Breast epithelium (tissue), 4 donors: ENCODE measurements at regions not wholly inside any gene's neighbourhood (a gene's known extent, or its start where the extent isn't known, plus 50 kb on each side); places are given as distances from the start of the nearest gene placed in this dataset.
"Not testable (repeated sequence)": the region's sequence is repeated elsewhere in the genome, so short reads cannot be mapped to it uniquely, and the experiment has no call there.

Experiments used
- DNase-seq, 2 donors: peaks; one replicate each; pipeline ENCODE4 v3.0.0-alpha.2; 2019; ENCODE audit warnings: low spot score in 2 of 2
- H3K27ac ChIP-seq, 2 donors: fragments of 200-600 bp; sonication (generic) in 1 of 2; one replicate each; pipeline ENCODE4 v1.5.1; 2016 to 2019; ENCODE audit warnings: mild to moderate bottlenecking in 1 of 2
- H3K27me3 ChIP-seq, 2 donors: fragments of 200-600 bp; sonication (generic) in 1 of 2; one replicate each; pipeline versions ENCODE4 v1.5.1 to v1.6.0; 2017 to 2019; ENCODE audit warnings: control low read depth in 1 of 2, mild to moderate bottlenecking in 1 of 2
- H3K36me3 ChIP-seq: fragments of 200-600 bp; one replicate; pipeline ENCODE4 v1.5.1; 2019
- H3K4me1 ChIP-seq, 2 donors: fragments of 200-600 bp; sonication (generic); one replicate each; pipeline ENCODE4 v1.5.1; 2016 to 2019; ENCODE audit warnings: control low read depth in 1 of 2
- H3K4me3 ChIP-seq, 3 donors: fragments of 200-600 bp; sonication (generic); 1 replicate in 2 of 3; 2 replicates in 1 of 3; pipeline ENCODE4 v1.5.1; 2016 to 2019; ENCODE audit warnings: mild to moderate bottlenecking in 3 of 3, moderate library complexity in 2 of 3
- H3K9me3 ChIP-seq, 2 donors: fragments of 200-600 bp; sonication (generic) in 1 of 2; one replicate each; pipeline ENCODE4 v1.5.1; 2016 to 2019; ENCODE audit warnings: control low read depth in 1 of 2
- POLR2A ChIP-seq: fragments of 450-650 bp; IDR thresholded peaks from one replicate; pipeline ENCODE4 v1.6.1; 2016; ENCODE audit warnings: antibody characterized with exemption, mild to moderate bottlenecking, moderate library complexity
- POLR2AphosphoS5 ChIP-seq, 3 donors: sonication (generic); formaldehyde crosslinking; IDR thresholded peaks; one replicate each; pipeline ENCODE4 v1.6.1; 2017; ENCODE audit warnings: antibody characterized with exemption in 3 of 3
- intact Hi-C: fragments of 100-400 bp; cut with DNase I; formaldehyde crosslinking; loops from one replicate; pipeline ENCODE4 v1.15.1; 2023; ENCODE audit warnings: low total_unique reads
- TF ChIP-seq, protein P1 (sequence below), 3 donors: fragments of 450-650 bp; IDR thresholded peaks; one replicate each; pipeline ENCODE4 v1.5.1; 2016 to 2017; ENCODE audit warnings: antibody characterized with exemption in 3 of 3, mild to moderate bottlenecking in 3 of 3, moderate library complexity in 3 of 3

DNA sequence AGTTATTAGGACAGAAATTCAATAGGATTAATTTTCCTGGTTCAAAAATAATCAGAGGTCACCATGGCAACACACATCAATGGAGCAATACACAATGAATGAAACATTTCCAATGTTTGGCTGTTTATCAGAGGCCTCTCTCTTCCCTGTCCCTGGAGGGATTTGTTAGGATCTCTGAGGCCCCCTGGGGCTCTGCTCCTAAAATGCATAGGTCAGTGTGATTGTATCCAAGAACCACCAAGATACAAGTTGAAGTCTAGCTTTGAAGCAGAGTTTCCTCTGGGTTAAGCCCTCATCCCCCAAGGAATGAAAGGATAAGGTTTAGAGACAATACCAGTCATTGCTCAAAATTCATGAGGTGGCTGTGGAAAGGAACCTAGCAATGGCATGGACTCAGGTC, 561.2 kb upstream of the C16orf82 start:
- intact Hi-C loops = no loop called here

GRCh38 chr16:26508946-26509345, 557.8 kb upstream of the C16orf82 start:
- H3K36me3 ChIP-seq, H3K4me3 ChIP-seq, H3K27ac ChIP-seq, DNase-seq, intact Hi-C loops, H3K9me3 ChIP-seq, H3K4me1 ChIP-seq, H3K27me3 ChIP-seq: not testable (repeated sequence)

More for the DNA sequence above, 561.2 kb upstream of the C16orf82 start:
- Histone ChIP-seq H3K4me3 (no peak overlapping the region), H3K27ac (no peak overlapping the region), H3K27me3 (no peaks in the 10 kb centered on the region), H3K9me3 (no peaks in the 10 kb centered on the region), H3K4me1 (no peaks in the 10 kb centered on the region), H3K36me3 (no peaks in the 10 kb centered on the region)
- no peak for DNase-seq
- TF ChIP-seq POLR2A (no peak), POLR2AphosphoS5 (IDR thresholded peaks at IDR 0.05) (no peak)
- TF ChIP-seq, protein P1, sequence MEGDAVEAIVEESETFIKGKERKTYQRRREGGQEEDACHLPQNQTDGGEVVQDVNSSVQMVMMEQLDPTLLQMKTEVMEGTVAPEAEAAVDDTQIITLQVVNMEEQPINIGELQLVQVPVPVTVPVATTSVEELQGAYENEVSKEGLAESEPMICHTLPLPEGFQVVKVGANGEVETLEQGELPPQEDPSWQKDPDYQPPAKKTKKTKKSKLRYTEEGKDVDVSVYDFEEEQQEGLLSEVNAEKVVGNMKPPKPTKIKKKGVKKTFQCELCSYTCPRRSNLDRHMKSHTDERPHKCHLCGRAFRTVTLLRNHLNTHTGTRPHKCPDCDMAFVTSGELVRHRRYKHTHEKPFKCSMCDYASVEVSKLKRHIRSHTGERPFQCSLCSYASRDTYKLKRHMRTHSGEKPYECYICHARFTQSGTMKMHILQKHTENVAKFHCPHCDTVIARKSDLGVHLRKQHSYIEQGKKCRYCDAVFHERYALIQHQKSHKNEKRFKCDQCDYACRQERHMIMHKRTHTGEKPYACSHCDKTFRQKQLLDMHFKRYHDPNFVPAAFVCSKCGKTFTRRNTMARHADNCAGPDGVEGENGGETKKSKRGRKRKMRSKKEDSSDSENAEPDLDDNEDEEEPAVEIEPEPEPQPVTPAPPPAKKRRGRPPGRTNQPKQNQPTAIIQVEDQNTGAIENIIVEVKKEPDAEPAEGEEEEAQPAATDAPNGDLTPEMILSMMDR (IDR thresholded peaks at IDR 0.05) = no peak

DNA sequence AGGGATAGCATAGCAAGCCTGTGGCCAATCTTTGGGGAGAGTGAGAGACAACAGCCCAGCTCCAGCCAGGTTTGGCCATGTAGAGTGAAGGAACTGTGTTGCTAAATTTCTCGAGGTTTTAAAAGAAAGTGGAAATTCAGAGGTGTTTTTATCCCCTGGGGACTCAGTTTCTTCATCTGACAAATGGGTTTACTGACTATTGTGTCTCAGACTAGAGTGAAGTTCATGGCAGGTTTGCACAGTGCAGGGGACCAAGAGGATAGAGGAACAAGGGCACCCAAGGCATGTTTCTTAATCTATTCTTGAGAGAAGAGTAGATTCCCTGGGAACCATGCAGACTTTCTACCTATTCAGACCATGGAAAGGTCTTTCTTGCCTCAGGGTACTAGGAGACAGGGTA, 555.8 kb upstream of the C16orf82 start:
- TF ChIP-seq, protein P1 (IDR thresholded peaks at IDR 0.05) = no peak
- no peak for TF ChIP-seq POLR2AphosphoS5 (IDR thresholded peaks at IDR 0.05)
- no peak for TF ChIP-seq POLR2A
- no peak for DNase-seq
- H3K27ac ChIP-seq = no peak overlapping the region
- H3K4me1 ChIP-seq = no peaks in the 10 kb centered on the region
- no peaks in the 10 kb centered on the region for H3K9me3 ChIP-seq
- no peaks in the 10 kb centered on the region for H3K36me3 ChIP-seq
- H3K27me3 ChIP-seq = no peaks in the 10 kb centered on the region
- intact Hi-C loops = no loop called here
- no peak overlapping the region for H3K4me3 ChIP-seq

- H3K4me3 ChIP-seq = no peak overlapping the region
- TF ChIP-seq, protein P1 (IDR thresholded peaks at IDR 0.05) = no peak
- no peak for TF ChIP-seq POLR2A
- TF ChIP-seq POLR2AphosphoS5 (IDR thresholded peaks at IDR 0.05) = no peak
- no peaks in the 10 kb centered on the region for H3K36me3 ChIP-seq
- no peaks in the 10 kb centered on the region for H3K9me3 ChIP-seq
- intact Hi-C loops = no loop called here
- no peak overlapping the region for H3K27ac ChIP-seq
- no peaks in the 10 kb centered on the region for H3K4me1 ChIP-seq
- DNase-seq = no peak
- no peaks in the 10 kb centered on the region for H3K27me3 ChIP-seq
These were observed 555.3 kb upstream of the C16orf82 start for GRCh38 chr16:26511463-26511862.

GRCh38 chr16:26521626-26522025, 545.1 kb upstream of the C16orf82 start:
- Histone ChIP-seq H3K36me3 (no peaks in the 10 kb centered on the region), H3K27ac (no peak overlapping the region), H3K9me3 (no peaks in the 10 kb centered on the region), H3K4me3 (no peak overlapping the region), H3K4me1 (no peaks in the 10 kb centered on the region), H3K27me3 (no peaks in the 10 kb centered on the region)
- TF ChIP-seq POLR2A = no peak
- TF ChIP-seq POLR2AphosphoS5 (IDR thresholded peaks at IDR 0.05) = no peak
- TF ChIP-seq, protein P1 (IDR thresholded peaks at IDR 0.05) = no peak
- no peak for DNase-seq
- intact Hi-C loops = no loop called here

DNA sequence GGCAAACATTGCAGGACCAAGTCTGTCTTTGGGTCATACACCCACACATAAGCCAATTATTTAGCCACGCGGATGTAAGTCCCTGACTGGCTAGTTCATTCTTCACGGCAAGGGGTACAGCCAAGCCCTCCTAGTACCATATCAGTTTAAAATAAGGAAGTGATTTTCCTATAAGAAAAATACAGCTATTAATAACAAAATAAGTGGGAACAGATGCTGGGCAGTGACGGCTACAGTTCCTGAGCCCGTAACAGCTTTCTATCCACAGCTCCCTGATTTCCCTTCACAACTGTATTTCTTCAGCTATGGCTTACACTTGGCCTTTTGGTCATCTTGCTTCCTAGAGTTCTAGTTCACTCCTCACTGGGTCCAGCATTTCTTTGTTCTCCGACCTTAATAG, 542.4 kb upstream of the C16orf82 start:
- TF ChIP-seq POLR2AphosphoS5 (IDR thresholded peaks at IDR 0.05) (no peak), POLR2A (no peak)
- TF ChIP-seq, protein P1 (IDR thresholded peaks at IDR 0.05) = no peak
- Histone ChIP-seq H3K36me3 (no peaks in the 10 kb centered on the region), H3K9me3 (no peaks in the 10 kb centered on the region), H3K4me3 (no peak overlapping the region), H3K27ac (no peak overlapping the region), H3K27me3 (no peaks in the 10 kb centered on the region), H3K4me1 (no peaks in the 10 kb centered on the region)
- intact Hi-C loops = no loop called here
- DNase-seq = no peak
